GM10847 (cell line): ENCODE measurements at regions not wholly inside any gene's neighbourhood (a gene's known extent, or its start where the extent isn't known, plus 50 kb on each side); places are given as distances from the start of the nearest gene placed in this dataset.

Experiments used
- POLR2A ChIP-seq: IDR thresholded peaks from 2 replicates; pipeline ENCODE4 v1.6.1; 2011; ENCODE audit not compliant: insufficient read length; ENCODE audit errors: extremely low read depth

DNA sequence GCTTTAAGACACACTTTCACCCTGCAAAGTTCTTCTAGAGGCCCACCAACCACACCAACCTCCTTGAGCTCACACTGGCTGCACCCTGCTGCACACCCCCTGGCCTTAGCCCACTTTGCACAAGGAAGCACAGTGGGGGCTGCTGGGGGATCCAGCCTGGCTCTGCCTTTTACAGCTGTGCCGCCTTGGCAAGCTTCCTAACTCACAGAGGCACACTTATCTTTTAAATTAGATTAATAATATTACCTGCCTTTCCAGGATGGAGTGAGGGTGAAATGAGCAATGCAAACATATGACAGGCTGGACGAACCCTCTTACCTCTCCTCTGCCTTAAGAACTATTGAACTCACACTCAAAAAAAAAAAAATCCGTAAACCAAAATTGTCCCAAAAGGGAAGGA, 715.8 kb upstream of the ID2 start:
- no peak for TF ChIP-seq POLR2A

GRCh38 chr2:7967707-7968405, 714.0 kb upstream of the ID2 start:
- no peak for TF ChIP-seq POLR2A

DNA sequence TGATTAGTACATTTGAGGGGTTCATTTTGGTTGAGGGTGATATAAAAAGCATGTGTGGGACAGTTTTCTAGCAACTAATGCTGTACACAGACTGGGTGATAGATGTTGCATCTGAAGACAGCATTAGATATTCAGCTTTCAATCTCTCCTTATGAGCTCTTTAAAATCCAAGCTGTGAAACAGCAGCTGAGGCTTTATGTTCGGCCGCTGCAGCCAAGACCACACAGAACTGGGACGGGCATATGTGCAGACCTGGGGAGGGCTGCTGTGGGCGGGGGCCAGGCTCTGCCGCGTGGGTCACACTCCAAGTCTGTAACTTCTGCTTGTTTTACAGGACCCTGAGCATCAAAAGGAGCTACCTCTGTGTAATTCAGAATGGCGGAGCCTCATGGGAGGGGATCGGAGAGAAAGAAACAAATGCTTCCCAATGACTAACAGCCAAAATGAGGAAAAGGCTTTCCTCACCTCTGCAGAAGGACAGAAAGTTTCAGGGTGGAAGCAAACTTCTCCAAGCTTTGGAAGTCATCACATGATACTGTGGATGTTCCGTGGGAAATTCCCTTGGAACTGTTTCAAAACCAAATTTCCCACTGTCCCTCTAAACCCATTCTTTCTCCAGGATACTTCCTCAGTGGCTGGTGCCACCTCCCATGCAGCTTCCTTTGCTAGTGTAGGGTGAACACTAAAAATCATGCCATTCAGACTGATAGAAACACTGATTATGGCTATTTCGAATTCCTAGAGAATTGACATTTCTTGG, 711.9 kb upstream of the ID2 start:
- no peak for TF ChIP-seq POLR2A

DNA sequence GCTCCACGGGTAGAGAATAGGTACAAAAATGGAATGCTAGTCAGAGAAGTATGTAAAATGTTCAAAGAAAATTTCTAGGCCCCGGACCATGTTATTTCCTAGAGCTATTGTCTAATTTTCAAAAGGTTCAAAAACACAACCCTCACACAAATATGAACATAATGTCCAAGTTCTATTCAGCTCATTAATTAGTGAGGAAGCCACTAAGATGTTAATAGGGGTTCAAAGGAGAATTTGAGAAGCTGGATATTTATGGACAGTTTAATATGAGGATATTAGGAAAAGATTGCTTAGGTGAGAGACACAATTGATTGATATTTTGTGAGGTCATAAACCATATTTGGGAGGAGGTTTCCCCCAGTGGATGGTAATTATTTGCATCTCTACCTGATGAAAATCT, 710.6 kb upstream of the ID2 start:
- TF ChIP-seq POLR2A, result no peak

- no peak for TF ChIP-seq POLR2A
These were observed 710.0 kb upstream of the ID2 start for GRCh38 chr2:7971841-7972240.

GRCh38 chr2:7972670-7973069, 709.2 kb upstream of the ID2 start:
- no peak for TF ChIP-seq POLR2A

DNA sequence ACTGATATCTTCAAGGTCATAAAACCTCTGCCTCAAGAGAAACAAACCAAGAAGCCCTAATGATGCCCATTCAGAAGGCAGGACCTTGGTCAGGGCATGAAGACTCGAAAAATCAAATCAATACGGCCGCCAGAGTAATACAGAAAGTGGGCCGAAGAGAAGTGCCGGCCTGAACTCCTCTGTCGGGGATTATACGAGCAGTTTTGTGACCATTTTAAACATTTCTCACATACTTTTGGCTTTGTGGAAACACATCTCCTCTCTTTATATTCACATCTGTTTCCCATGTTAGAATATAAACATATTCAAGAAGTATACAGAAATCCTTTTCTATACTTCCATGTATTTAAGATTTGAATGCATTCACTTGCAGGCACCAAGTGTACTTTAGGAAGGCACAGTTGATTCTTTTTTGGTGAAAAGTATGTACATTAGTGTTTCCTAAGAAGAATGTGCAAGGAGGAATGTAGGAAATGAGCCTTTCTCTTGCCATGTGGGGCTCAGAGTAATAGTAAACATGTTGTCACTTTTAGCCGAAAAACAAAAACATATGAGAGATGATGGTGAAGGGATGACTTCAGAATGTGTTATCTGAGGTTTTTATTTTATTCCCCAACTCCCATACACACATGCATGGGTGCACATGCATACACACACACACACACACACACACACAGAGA, 707.9 kb upstream of the ID2 start:
- no peak for TF ChIP-seq POLR2A

DNA sequence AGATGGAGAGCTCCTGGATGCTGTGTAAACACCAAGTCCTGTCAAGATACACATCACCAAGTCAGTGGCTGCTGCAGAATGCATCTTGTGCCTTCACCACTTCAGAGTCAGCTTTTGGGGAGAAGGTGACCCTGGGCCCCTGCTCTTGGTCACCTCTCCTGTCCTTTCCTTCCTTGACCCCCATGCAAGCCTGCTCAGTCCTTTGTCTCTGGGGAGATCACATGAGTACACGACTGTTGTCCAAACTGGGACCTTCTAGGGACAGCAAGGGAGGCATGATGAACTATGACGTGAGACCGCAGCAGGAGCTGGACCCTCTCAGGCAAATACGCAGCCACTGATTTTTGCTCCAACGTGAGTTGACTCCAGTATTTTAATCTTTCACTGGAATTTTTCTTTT, 706.9 kb upstream of the ID2 start:
- no peak for TF ChIP-seq POLR2A

- TF ChIP-seq POLR2A, result no peak
These were observed 705.6 kb upstream of the ID2 start for GRCh38 chr2:7976206-7976605.

GRCh38 chr2:7977981-7978380, 703.9 kb upstream of the ID2 start:
- TF ChIP-seq POLR2A, result no peak

- no peak for TF ChIP-seq POLR2A
These were observed 699.8 kb upstream of the ID2 start for GRCh38 chr2:7982054-7982453.

GRCh38 chr2:7983451-7983850, 698.4 kb upstream of the ID2 start:
- TF ChIP-seq POLR2A, result no peak

- no peak for TF ChIP-seq POLR2A
These were observed 697.9 kb upstream of the ID2 start for GRCh38 chr2:7983912-7984311.

DNA sequence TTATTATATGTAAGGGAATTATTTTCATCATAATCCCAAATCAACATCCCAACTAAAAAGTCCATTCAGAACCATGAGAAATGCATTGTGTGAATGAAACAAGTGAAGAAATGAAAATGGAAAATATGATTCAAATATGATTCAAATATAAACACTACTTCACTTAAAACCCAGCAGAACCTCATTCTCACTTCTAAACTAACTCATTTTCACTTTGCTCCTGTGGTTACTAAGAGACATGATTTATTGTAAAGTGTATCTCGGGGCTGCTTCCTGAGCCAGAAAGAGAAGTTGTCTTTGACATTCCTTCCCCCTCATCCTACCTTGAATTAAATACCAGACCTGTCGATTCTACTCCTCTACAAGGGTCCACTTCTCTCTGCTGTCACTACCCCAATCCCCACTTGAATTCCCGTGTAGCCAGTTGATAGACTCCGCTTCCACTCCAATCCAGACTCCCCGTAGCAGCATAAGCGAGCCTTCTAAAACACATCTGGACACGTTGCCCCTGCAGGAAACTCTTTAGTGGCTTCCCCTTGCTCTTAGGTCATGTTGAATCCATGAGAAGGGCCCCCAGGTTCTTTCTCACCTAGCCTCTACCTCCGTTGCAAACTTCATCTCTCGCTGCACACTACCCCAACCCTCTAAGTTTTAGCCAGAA, 697.0 kb upstream of the ID2 start:
- TF ChIP-seq POLR2A, result no peak

DNA sequence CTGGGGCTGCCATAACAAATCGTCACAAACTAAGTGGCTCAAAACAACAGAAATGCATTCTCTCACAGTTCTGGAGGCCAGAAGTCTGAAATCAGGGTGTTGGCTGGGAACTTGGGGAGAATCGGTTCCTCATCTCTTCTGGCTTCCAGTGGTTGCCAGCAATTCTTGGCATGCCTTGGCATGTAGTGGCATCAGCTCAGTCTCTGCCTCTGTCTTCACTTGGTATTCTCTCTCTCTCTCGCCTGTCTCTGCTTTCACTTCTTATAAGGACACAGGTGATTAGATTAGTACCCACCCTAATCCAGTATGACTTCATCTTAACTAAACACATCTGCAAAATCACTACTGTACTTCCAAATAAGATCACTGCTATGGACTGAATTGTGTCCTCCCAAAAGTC, 695.4 kb upstream of the ID2 start:
- no peak for TF ChIP-seq POLR2A

DNA sequence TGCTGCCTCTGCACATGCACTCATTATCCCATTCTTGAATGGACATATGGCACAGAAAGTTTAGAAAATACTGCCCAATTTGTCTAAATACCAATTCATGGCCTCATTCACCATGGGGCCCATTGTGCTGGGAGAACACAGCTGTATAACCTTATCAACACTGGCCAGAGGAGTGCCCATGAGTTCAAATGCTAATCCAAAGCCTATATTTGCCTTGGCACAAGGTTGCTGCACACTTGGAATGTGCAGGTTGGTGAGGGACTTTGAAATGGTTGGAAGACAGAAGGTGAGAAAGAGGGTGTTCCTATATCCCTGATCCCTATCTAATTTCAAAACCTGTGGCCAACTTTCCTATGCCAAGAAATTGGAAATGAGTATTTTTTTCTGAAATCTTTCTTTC, 693.9 kb upstream of the ID2 start:
- TF ChIP-seq POLR2A, result no peak
